ENCODE measurements at regions not wholly inside any gene's neighbourhood (a gene's known extent, or its start where the extent isn't known, plus 50 kb on each side); places are given as distances from the start of the nearest gene placed in this dataset.

GRCh38 chr13:107931056-107931455, 284.3 kb downstream of the LIG4 start:
- Histone ChIP-seq H3K36me3 (ENCODE audit: control insufficient read depth, insufficient read depth, low read length) (no peaks in the 10 kb centered on the region), H3K9me1 (ENCODE audit: control insufficient read depth, insufficient read depth, low read length) (no peaks in the 10 kb centered on the region), H3K4me3 (no peak overlapping the region), H3K9me3 (replicated peaks; ENCODE audit: control insufficient read depth, insufficient read depth, low read depth, low read length) (no peaks in the 10 kb centered on the region; the same call in none of the 2 replicates), H2AFZ (ENCODE audit: low read depth, low read length) (peak overlapping the region; percentile 61), H3K4me2 (ENCODE audit: insufficient read depth, low read length) (no peak overlapping the region), H3K27me3 (ENCODE audit: control insufficient read depth in 2 of 2, insufficient read depth in 2 of 2, low read length in 2 of 2) (no peaks in the 10 kb centered on the region), H4K20me1 (replicated peaks; ENCODE audit: control insufficient read depth, insufficient read depth, low read length) (no peaks in the 10 kb centered on the region), H3K27ac (ENCODE audit: extremely low read depth, low read depth, low read length) (no peak overlapping the region), H3K9ac (ENCODE audit: insufficient read depth in 1 of 2, low read depth in 2 of 2, low read length in 2 of 2) (no peak overlapping the region), H3K4me1 (replicated peaks in 1 of 2; ENCODE audit: control insufficient read depth in 2 of 2, insufficient read depth in 2 of 2, low read length in 2 of 2) (peaks cover 0 to 5% of the 10 kb centered on the region in 2 experiments; a peak in 3 of 5 replicates), H3K79me2 (ENCODE audit: control insufficient read depth, insufficient read depth, low read length) (no peaks in the 10 kb centered on the region)
- ChIA-PET CTCF (ENCODE audit: low intra/inter-chr PET ratio) (no interaction called here), POLR2A (interaction anchor here (0.6 to 4.1 kb wide), 3 partner anchors 11 to 16 kb away, joined by 4 to 20 read pairs (median 5); no protein-coding TSS in a partner anchor)
- WGBS (ENCODE audit: insufficient coverage, low coverage, missing lambda C conversion rate) = 11% methylated on average over 4 of the region's 4 CpGs
- DNase-seq (ENCODE audit: extremely low read depth in 1 of 4, low spot score in 3 of 4) (peak in 1 of 4 experiments; percentile 29), ATAC-seq (peak; percentile 5; the same call in 2 of the 3 replicates), FAIRE-seq (no peak)
- in situ Hi-C loops (cut with MboI) (no loop called here), intact Hi-C loops (cut with micrococcal nuclease) (no loop called here)
- TF ChIP-seq ZNF12 (CRISPR knock-in tag; IDR thresholded peaks at IDR 0.05) (no peak), ILF3 (IDR thresholded peaks at IDR 0.05; ENCODE audit: borderline replicate concordance) (no peak), ZNF121 (CRISPR knock-in tag; conservative IDR thresholded peaks at IDR 0.05) (no peak), ZNF586 (CRISPR knock-in tag; conservative IDR thresholded peaks at IDR 0.05) (no peak), FOXK2 (conservative IDR thresholded peaks at IDR 0.05 in 1 of 2, IDR thresholded peaks at IDR 0.05 in 1 of 2; ENCODE audit: low read depth in 2 of 2) (no peak), HMGXB4 (CRISPR knock-in tag; IDR thresholded peaks at IDR 0.05) (no peak), HIVEP1 (CRISPR knock-in tag; IDR thresholded peaks at IDR 0.05) (no peak), RFX5 (IDR thresholded peaks at IDR 0.05; ENCODE audit: low read depth, low read length) (no peak), CTCFL (IDR thresholded peaks at IDR 0.05; ENCODE audit: borderline replicate concordance, insufficient read depth, low read depth, low read length, poor library complexity, severe bottlenecking) (no peak), ZBTB9 (CRISPR knock-in tag; IDR thresholded peaks at IDR 0.05) (no peak)
- BruUV-seq (replicated peaks) = no TSS peak

Data from K562 (cell line).